ENCODE measurements at regions not wholly inside any gene's neighbourhood (a gene's known extent, or its start where the extent isn't known, plus 50 kb on each side); places are given as distances from the start of the nearest gene placed in this dataset.

DNA sequence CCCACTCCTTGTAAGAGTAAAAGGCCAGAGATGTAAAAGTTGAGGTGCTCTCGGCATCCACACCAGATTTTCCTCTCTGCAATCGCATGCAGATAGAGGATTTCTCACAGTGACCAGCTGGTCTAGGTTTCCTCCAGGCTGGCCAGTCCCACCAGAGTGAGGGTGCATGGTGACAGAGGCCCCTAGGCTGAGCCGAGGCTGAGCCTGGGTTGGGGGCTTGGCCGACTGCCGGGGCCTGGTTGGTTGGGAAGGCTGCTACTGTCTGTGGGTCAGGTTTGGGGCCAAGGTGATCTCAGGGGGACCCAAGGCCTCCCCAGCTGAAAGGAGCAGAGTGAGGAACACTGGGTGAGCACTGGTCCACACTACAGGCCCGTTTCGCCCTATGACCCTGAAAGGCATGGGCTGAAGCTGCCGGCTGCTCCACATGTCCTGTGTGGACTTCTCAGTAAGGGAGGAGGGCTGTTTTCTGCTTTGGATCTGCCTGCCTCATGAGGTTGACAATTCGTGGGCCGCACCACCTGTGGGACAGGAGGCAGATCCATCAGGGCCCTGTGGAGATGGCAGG is 400.8 kb upstream of the IRX4 start:
- ATAC-seq (no peak), DNase-seq (ENCODE audit: low read depth, low spot score) (no peak)
- POLR2A ChIA-PET = no interaction called here
- no peak overlapping the region for H3K4me3 ChIP-seq (replicated peaks in 1 of 2; ENCODE audit: low read depth in 1 of 2, low read length in 2 of 2)
- no peak overlapping the region for H3K9ac ChIP-seq (ENCODE audit: low read length)
- H4K20me1 ChIP-seq (ENCODE audit: insufficient read depth) = no peaks in the 10 kb centered on the region
- H2AFZ ChIP-seq (ENCODE audit: low read depth, low read length, poor library complexity, severe bottlenecking) = no peak overlapping the region
- RAD21 ChIA-PET (ENCODE audit: low non-redundant PET in 1 of 2, low total read pairs in 2 of 2, uncharacterized antibody in 2 of 2, unreplicated experiment in 2 of 2) = no interaction called here
- no peaks in the 10 kb centered on the region for H3K36me3 ChIP-seq (ENCODE audit: control insufficient read depth in 1 of 2, insufficient read depth in 2 of 2, low read length in 2 of 2)
- H3K27ac ChIP-seq (ENCODE audit: low read depth, low read length) = no peak overlapping the region
- no peaks in the 10 kb centered on the region; a peak in 1 of 4 replicates for H3K9me3 ChIP-seq (ENCODE audit: control insufficient read depth in 1 of 2, insufficient read depth in 1 of 2, low read depth in 1 of 2, low read length in 2 of 2)
- no peak for TF ChIP-seq EZH2 (IDR thresholded peaks at IDR 0.05)
- TF ChIP-seq EGR1 (IDR thresholded peaks at IDR 0.05; ENCODE audit: low read depth) = no peak
- no peak for TF ChIP-seq JUND (IDR thresholded peaks at IDR 0.05)
- no peak for TF ChIP-seq POLR2A (IDR thresholded peaks at IDR 0.05; ENCODE audit: borderline replicate concordance, extremely low read depth, insufficient read depth, insufficient read length)
- TF ChIP-seq FOSL1 (IDR thresholded peaks at IDR 0.05; ENCODE audit: low read depth) = no peak
- TF ChIP-seq RAD21 (IDR thresholded peaks at IDR 0.05; ENCODE audit: low read depth) = no peak
- TF ChIP-seq SP1 (IDR thresholded peaks at IDR 0.05; ENCODE audit: low read depth) = no peak
- TF ChIP-seq SRF (IDR thresholded peaks at IDR 0.05; ENCODE audit: low read depth) = no peak
- TF ChIP-seq, protein P1, sequence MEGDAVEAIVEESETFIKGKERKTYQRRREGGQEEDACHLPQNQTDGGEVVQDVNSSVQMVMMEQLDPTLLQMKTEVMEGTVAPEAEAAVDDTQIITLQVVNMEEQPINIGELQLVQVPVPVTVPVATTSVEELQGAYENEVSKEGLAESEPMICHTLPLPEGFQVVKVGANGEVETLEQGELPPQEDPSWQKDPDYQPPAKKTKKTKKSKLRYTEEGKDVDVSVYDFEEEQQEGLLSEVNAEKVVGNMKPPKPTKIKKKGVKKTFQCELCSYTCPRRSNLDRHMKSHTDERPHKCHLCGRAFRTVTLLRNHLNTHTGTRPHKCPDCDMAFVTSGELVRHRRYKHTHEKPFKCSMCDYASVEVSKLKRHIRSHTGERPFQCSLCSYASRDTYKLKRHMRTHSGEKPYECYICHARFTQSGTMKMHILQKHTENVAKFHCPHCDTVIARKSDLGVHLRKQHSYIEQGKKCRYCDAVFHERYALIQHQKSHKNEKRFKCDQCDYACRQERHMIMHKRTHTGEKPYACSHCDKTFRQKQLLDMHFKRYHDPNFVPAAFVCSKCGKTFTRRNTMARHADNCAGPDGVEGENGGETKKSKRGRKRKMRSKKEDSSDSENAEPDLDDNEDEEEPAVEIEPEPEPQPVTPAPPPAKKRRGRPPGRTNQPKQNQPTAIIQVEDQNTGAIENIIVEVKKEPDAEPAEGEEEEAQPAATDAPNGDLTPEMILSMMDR (IDR thresholded peaks at IDR 0.05 in 2 of 3, conservative IDR thresholded peaks at IDR 0.05 in 1 of 3; ENCODE audit: borderline replicate concordance in 1 of 3, insufficient read depth in 1 of 3, low read depth in 2 of 3, low read length in 2 of 3) = no peak
- TF ChIP-seq REST (IDR thresholded peaks at IDR 0.05; ENCODE audit: low read depth) = no peak
- no peak for TF ChIP-seq TCF7L2 (IDR thresholded peaks at IDR 0.05; ENCODE audit: borderline replicate concordance, extremely low read depth, insufficient read depth, insufficient read length)
- TF ChIP-seq YY1 (IDR thresholded peaks at IDR 0.05; ENCODE audit: extremely low read depth, insufficient replicate concordance, low read depth, low read length) = no peak
- no peak for TF ChIP-seq ZNF274 (IDR thresholded peaks at IDR 0.05; ENCODE audit: low read depth, low read length)
- no peak for TF ChIP-seq EZH2phosphoT487 (IDR thresholded peaks at IDR 0.05; ENCODE audit: borderline replicate concordance)
- TF ChIP-seq, protein P2, sequence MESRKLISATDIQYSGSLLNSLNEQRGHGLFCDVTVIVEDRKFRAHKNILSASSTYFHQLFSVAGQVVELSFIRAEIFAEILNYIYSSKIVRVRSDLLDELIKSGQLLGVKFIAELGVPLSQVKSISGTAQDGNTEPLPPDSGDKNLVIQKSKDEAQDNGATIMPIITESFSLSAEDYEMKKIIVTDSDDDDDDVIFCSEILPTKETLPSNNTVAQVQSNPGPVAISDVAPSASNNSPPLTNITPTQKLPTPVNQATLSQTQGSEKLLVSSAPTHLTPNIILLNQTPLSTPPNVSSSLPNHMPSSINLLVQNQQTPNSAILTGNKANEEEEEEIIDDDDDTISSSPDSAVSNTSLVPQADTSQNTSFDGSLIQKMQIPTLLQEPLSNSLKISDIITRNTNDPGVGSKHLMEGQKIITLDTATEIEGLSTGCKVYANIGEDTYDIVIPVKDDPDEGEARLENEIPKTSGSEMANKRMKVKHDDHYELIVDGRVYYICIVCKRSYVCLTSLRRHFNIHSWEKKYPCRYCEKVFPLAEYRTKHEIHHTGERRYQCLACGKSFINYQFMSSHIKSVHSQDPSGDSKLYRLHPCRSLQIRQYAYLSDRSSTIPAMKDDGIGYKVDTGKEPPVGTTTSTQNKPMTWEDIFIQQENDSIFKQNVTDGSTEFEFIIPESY (IDR thresholded peaks at IDR 0.05; ENCODE audit: extremely low read depth, insufficient replicate concordance, low read length) = no peak
- no peak for TF ChIP-seq CEBPB (IDR thresholded peaks at IDR 0.05; ENCODE audit: low read depth)
- no peaks in the 10 kb centered on the region for H3K9me2 ChIP-seq (ENCODE audit: insufficient read depth)
- BruUV-seq (replicated peaks) = no TSS peak
- no peaks in the 10 kb centered on the region for H3K4me1 ChIP-seq (ENCODE audit: control insufficient read depth in 1 of 2, insufficient read depth in 2 of 2, low read length in 2 of 2)
- no peaks in the 10 kb centered on the region for H3K79me2 ChIP-seq (ENCODE audit: insufficient read depth, low read length)
- CTCF ChIA-PET = no interaction called here
- H3K27me3 ChIP-seq (ENCODE audit: insufficient read depth, low read length) = no peaks in the 10 kb centered on the region
- no peak overlapping the region for H3K4me2 ChIP-seq (ENCODE audit: low read length)
- intact Hi-C loops (cut with micrococcal nuclease) = no loop called here

All from HCT116 (cell line).